SH-SY5Y (cell line): ENCODE measurements at regions not wholly inside any gene's neighbourhood (a gene's known extent, or its start where the extent isn't known, plus 50 kb on each side); places are given as distances from the start of the nearest gene placed in this dataset.
A peak's percentile ranks its signal among the peaks of the same experiment; 100 is the strongest.

Experiments used
- GATA2 ChIP-seq: IDR thresholded peaks from 2 replicates; pipeline ENCODE4 v1.6.1; 2011; ENCODE audit warnings: mild to moderate bottlenecking, low read depth, low read length
- GATA3 ChIP-seq: IDR thresholded peaks from 2 replicates; pipeline ENCODE4 v1.6.1; 2011; ENCODE audit warnings: low read depth, mild to moderate bottlenecking, low read length, moderate library complexity

DNA sequence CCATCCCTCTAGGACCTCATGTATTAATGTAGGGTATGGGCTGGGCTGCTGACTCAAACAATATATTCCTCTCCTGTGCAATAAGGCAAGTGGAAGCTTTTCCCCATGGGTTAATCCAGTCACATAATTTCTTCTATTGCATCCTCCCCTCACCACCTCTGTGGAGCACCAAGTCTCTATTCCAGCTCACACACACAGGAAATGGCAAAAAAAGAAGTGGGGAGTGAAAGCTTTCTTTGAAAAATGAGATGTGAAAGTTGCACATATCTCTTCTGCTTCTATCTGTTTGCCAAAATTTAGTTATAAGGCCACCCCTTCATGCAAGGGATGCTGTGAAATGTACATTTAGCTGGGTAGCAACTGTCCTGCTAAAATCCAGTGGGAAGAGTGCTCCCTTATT lies 121.3 kb downstream of the CDC42EP3 start:
- TF ChIP-seq GATA3, result no peak
- no peak for TF ChIP-seq GATA2

DNA sequence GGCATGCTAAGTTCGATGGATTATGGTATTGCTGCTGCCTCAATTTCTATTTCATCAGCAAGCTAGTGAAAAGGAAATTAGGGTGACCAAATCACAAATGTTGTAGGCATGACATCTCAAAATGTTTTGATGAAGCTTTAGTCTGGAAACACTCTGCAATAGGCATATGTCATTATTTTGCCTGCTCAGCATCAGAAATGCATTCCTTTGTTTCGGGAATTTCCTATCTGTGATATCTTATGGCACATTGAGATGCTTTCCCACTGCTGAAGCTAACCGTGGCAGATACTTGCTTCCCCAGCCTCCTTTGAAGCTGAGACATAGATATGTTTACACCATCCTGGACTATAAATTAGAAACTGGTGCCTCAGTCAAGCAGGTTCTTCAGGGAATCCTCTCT lies 119.7 kb downstream of the CDC42EP3 start:
- no peak for TF ChIP-seq GATA3
- TF ChIP-seq GATA2, result no peak

DNA sequence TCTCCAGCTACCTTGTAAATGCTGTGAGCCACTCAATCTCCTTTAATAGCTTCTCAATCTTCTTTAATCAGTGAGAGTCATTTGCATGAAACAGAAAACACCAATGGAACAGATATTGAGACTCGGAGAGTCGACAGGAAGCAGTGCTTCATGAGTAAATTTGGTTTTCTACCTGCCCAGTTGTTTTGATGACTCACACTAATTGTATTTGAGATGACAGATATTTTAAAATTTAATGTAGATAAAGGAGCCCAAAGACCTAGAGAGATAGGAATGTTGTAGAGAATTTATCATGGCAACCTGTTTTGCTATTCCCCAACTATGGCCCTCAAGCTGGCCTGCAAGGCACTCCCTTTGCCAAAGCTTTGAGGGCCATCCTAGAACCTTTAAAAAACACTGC lies 119.1 kb downstream of the CDC42EP3 start:
- TF ChIP-seq GATA2, result no peak
- no peak for TF ChIP-seq GATA3

GRCh38 chr2:37553411-37554154 lies 117.9 kb downstream of the CDC42EP3 start:
- TF ChIP-seq GATA2 (no peak), GATA3 (no peak)

DNA sequence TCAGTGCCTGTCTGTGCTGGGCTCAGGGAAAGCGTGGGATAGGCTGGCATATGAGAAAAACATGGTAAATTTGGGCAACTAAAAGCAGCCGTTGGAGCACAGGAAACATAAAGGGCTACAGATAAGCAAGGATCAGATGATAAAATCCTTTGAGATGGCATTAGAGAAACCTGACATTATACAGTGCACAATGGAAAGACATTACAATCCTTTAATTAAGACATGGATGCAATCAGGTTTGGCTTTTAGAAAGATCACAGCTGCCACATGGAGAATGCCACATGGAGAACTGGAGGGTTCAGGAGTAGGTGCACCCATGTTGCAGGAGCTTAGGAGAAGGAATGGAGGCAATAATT lies 117.3 kb downstream of the CDC42EP3 start:
- TF ChIP-seq GATA2 (peak; percentile 99), GATA3 (peak; percentile 99)

DNA sequence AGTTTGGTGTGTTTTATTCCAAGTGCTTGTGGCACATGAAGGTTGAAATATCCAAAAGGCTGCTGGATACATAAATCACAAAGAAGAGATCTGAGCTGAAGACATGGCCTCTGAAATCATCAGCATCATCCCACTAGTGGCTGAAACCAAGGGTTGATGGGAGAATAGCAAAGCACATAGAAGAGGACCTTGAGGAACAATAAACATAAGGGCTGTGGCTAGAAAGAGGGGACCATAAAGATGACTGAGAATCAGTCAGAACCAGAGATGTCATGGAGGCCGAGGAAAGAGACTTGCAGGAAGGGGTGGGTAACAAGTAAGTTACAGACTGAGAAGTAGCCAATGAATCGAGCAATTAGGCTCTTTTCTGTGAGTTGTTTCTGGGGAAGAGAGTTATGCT lies 116.8 kb downstream of the CDC42EP3 start:
- TF ChIP-seq GATA3 (no peak), GATA2 (no peak)

DNA sequence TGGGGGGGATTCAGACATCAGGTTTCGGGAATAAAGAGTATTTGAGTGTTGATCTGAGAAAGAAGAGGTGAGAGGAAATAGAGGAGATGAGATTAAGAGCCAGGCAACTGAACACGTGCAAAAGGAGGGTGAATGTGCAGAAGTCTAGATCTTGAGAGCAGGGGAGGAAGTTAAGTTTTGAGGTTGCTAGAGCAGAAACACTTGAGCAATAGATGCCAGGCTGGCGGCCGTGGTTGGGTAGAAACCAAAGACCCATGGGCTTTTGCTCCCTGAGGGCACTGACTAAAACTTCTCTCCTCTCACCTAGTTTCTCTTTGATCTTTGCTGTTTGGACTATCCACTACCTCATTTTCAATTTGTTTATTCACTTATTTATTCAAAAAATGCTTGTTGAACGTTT lies 116.0 kb downstream of the CDC42EP3 start:
- TF ChIP-seq GATA3 (no peak), GATA2 (no peak)

- TF ChIP-seq GATA2, result no peak
- TF ChIP-seq GATA3, result no peak
Observed at GRCh38 chr2:37556256-37556655, 115.2 kb downstream of the CDC42EP3 start.

DNA sequence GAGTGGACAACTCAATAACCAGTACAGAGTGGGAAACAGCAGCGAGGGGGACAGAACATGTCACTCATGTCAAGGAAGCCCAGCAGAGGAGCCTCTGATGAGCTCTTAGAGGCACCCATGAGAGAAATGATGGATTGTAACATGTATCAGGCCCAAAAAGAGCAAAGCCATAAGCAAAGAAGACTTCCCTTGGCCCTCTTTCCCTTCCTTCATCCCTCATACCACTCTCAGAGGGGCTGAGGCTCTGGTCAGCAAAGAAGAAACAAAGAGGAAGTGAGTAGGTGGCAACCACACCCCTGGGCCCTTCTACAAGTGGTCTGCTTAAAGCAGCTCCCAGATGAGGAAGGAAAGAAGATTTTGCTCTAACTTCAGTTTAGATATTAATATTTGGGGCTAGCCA lies 112.8 kb downstream of the CDC42EP3 start:
- TF ChIP-seq GATA2, result no peak
- no peak for TF ChIP-seq GATA3

- TF ChIP-seq GATA3 (no peak), GATA2 (no peak)
Observed at GRCh38 chr2:37560241-37560848, 111.1 kb downstream of the CDC42EP3 start.

DNA sequence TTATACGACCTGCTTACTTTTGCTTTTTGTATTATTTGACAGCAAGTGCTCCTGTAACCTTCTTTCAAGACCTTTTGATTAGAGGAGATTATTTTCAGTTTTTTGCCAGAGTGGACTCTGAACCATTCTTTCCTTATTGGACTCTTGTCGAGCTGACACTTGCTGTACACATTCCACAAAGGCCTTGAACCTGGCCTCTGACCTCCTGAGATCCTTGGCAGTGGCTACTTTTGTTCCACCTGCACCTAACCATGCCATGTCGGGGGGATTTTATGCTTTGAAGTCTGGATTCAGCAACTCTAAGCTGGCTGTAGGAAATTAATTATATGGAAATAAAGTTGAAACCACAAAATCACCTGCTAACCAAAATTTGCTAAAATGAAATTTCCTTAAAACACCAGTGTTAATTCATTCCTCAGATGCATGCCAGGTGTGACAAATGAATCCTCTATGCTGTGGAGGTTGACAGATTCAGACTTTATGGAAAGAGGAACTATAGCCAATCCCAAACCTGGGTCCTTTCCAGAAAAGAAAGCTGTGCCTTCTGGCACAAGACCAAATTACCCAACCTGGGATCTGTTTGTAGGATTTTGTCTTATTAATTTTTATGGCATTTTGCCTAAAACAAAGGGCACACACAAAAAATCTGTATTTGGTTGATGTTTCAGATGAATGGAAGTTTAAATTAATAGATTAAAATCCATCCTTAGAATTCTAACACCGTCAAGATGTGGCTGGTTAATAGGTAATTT lies 110.4 kb downstream of the CDC42EP3 start:
- TF ChIP-seq GATA2 (no peak), GATA3 (no peak)

- no peak for TF ChIP-seq GATA3
- TF ChIP-seq GATA2, result peak; percentile 32; the same call in 1 of the 2 replicates
Observed at GRCh38 chr2:37561615-37562569, 109.5 kb downstream of the CDC42EP3 start.

- TF ChIP-seq GATA3 (no peak), GATA2 (no peak)
Observed at GRCh38 chr2:37563375-37564015, 107.9 kb downstream of the CDC42EP3 start.

- TF ChIP-seq GATA2 (no peak), GATA3 (no peak)
Observed at GRCh38 chr2:37564356-37564755, 107.1 kb downstream of the CDC42EP3 start.
